ENCODE measurements at regions not wholly inside any gene's neighbourhood (a gene's known extent, or its start where the extent isn't known, plus 50 kb on each side); places are given as distances from the start of the nearest gene placed in this dataset.

DNA sequence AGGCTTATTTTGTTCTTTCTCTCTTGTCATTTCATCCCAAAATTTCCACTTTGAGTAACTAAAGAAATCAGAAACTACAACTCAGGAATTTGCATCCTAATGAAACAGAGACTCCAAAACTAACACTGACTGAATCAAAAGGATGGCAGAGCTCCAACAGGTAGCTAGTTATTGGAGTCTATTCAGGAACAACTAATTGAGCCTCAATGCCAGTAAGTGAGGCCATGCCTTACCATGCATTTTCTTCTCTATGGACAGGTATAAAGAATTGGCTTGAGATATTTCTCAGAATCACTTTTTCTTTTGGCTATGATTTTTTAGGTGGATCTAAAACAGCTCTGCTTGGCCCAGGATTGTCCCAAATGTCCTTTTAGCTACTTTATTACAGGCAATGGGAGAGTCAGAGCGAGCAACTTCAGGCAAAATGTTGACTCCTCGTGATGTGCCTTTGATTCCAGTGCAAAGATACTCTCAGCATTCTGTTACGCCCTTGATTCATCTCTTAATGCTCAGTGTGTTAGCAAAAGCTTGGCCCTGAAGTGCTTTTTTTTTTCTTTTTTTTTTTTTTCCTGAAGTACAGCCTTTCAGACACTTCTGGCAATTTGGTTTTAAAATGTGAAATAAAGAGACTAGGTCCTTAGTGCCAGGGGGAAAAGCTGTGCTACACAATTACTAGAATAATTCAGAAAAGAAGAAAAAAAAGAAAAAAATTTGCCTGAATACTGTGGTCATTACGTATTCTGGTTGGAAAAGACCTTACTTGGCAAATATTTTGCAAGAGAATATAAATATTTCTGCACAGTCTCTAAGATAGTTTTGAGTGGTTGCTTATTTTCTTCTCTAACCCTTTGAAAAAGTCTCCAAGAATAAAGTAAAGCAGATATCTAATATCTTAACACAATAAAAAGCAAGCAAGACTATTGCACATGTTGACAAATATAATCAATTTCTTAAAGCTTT, 423.7 kb downstream of the ANXA1 start:
- TF ChIP-seq, protein P1, sequence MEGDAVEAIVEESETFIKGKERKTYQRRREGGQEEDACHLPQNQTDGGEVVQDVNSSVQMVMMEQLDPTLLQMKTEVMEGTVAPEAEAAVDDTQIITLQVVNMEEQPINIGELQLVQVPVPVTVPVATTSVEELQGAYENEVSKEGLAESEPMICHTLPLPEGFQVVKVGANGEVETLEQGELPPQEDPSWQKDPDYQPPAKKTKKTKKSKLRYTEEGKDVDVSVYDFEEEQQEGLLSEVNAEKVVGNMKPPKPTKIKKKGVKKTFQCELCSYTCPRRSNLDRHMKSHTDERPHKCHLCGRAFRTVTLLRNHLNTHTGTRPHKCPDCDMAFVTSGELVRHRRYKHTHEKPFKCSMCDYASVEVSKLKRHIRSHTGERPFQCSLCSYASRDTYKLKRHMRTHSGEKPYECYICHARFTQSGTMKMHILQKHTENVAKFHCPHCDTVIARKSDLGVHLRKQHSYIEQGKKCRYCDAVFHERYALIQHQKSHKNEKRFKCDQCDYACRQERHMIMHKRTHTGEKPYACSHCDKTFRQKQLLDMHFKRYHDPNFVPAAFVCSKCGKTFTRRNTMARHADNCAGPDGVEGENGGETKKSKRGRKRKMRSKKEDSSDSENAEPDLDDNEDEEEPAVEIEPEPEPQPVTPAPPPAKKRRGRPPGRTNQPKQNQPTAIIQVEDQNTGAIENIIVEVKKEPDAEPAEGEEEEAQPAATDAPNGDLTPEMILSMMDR (conservative IDR thresholded peaks at IDR 0.05; ENCODE audit: low read length) = no peak
- no peak for TF ChIP-seq EZH2phosphoT487 (IDR thresholded peaks at IDR 0.05; ENCODE audit: borderline replicate concordance)

Measured in Loucy (cell line).